ENCODE measurements at regions not wholly inside any gene's neighbourhood (a gene's known extent, or its start where the extent isn't known, plus 50 kb on each side); places are given as distances from the start of the nearest gene placed in this dataset.

- DNase-seq (ENCODE audit: unreplicated experiment) = no peak
- ChIA-PET CTCF (interaction anchor here (0.7 to 2.6 kb wide), 7 partner anchors 8 to 573 kb away, joined by 3 to 24 read pairs (median 3); no protein-coding TSS in a partner anchor), POLR2A (interaction anchor here (1.7 kb wide), 1 partner anchor 9 kb away, joined by 5 read pairs; no protein-coding TSS in a partner anchor)
- no TSS peak for BruUV-seq (replicated peaks)
- intact Hi-C loops (cut with micrococcal nuclease) = no loop called here
- peaks cover 11% of the 10 kb centered on the region for H3K9me3 Mint-ChIP-seq (ENCODE audit: unreplicated experiment)
- H3K27ac Mint-ChIP-seq (ENCODE audit: low read depth, unreplicated experiment) = no peak overlapping the region
- H3K27me3 Mint-ChIP-seq (ENCODE audit: insufficient read depth, unreplicated experiment) = no peaks in the 10 kb centered on the region
- no peaks in the 10 kb centered on the region for H3K36me3 Mint-ChIP-seq (ENCODE audit: insufficient read depth, unreplicated experiment)
- no peaks in the 10 kb centered on the region for H3K4me1 Mint-ChIP-seq (ENCODE audit: insufficient read depth, unreplicated experiment)
- no peak for TF ChIP-seq CTCF (IDR thresholded peaks at IDR 0.05; ENCODE audit: unreplicated experiment)
- H3K4me3 Mint-ChIP-seq (ENCODE audit: unreplicated experiment) = no peak overlapping the region
Observed at GRCh38 chr3:99186016-99186415, 284.5 kb upstream of the DCBLD2 start.

- POLR2A ChIA-PET = interaction anchor here (1.9 kb wide), 1 partner anchor 11 kb away, joined by 5 read pairs; no protein-coding TSS in a partner anchor
- no peaks in the 10 kb centered on the region for H3K4me1 Mint-ChIP-seq (ENCODE audit: insufficient read depth, unreplicated experiment)
Observed at GRCh38 chr3:99176169-99176964, 274.9 kb upstream of the DCBLD2 start.

GRCh38 chr3:99175276-99175812 lies 273.8 kb upstream of the DCBLD2 start:
- BruUV-seq (replicated peaks) = no TSS peak
- H3K4me3 Mint-ChIP-seq (ENCODE audit: unreplicated experiment) = no peak overlapping the region
- no peak for DNase-seq (ENCODE audit: unreplicated experiment)
- no peaks in the 10 kb centered on the region for H3K9me3 Mint-ChIP-seq (ENCODE audit: unreplicated experiment)
- POLR2A ChIA-PET = interaction anchor here (0.9 to 1.0 kb wide), 2 partner anchors 9 to 152 kb away, joined by 3 to 4 read pairs; no protein-coding TSS in a partner anchor
- H3K4me1 Mint-ChIP-seq (ENCODE audit: insufficient read depth, unreplicated experiment) = no peaks in the 10 kb centered on the region
- CTCF ChIA-PET = interaction anchor here (0.6 to 1.3 kb wide), 5 partner anchors 11 to 397 kb away, joined by 3 to 9 read pairs (median 3); no protein-coding TSS in a partner anchor
- no peaks in the 10 kb centered on the region for H3K27me3 Mint-ChIP-seq (ENCODE audit: insufficient read depth, unreplicated experiment)
- H3K27ac Mint-ChIP-seq (ENCODE audit: low read depth, unreplicated experiment) = no peak overlapping the region
- no peak for TF ChIP-seq CTCF (IDR thresholded peaks at IDR 0.05; ENCODE audit: unreplicated experiment)
- intact Hi-C loops (cut with micrococcal nuclease) = loop anchor here (10.0 kb wide), 1 partner anchor 139 kb away; no protein-coding TSS in a partner anchor
- no peaks in the 10 kb centered on the region for H3K36me3 Mint-ChIP-seq (ENCODE audit: insufficient read depth, unreplicated experiment)

More at GRCh38 chr3:99176169-99176964, 274.9 kb upstream of the DCBLD2 start:
- no peaks in the 10 kb centered on the region for H3K9me3 Mint-ChIP-seq (ENCODE audit: unreplicated experiment)
- no peak overlapping the region for H3K4me3 Mint-ChIP-seq (ENCODE audit: unreplicated experiment)
- no peak for TF ChIP-seq CTCF (IDR thresholded peaks at IDR 0.05; ENCODE audit: unreplicated experiment)
- CTCF ChIA-PET = interaction anchor here (0.5 to 0.9 kb wide), 5 partner anchors 153 to 1342 kb away, joined by 3 to 4 read pairs (median 3); no protein-coding TSS in a partner anchor
- H3K27me3 Mint-ChIP-seq (ENCODE audit: insufficient read depth, unreplicated experiment) = no peaks in the 10 kb centered on the region
- BruUV-seq (replicated peaks) = no TSS peak
- no peak for DNase-seq (ENCODE audit: unreplicated experiment)
- intact Hi-C loops (cut with micrococcal nuclease) = loop anchor here (10.0 kb wide), 1 partner anchor 138 kb away; no protein-coding TSS in a partner anchor
- H3K36me3 Mint-ChIP-seq (ENCODE audit: insufficient read depth, unreplicated experiment) = no peaks in the 10 kb centered on the region
- H3K27ac Mint-ChIP-seq (ENCODE audit: low read depth, unreplicated experiment) = no peak overlapping the region

Measured in MCF 10A (cell line).